ENCODE measurements at regions not wholly inside any gene's neighbourhood (a gene's known extent, or its start where the extent isn't known, plus 50 kb on each side); places are given as distances from the start of the nearest gene placed in this dataset.

GRCh38 chr2:150588506-150588870 is 101.0 kb upstream of the RND3 start:
- ChIA-PET POLR2A (no interaction called here), CTCF (no interaction called here)
- no peaks in the 10 kb centered on the region for H3K4me1 Mint-ChIP-seq (ENCODE audit: low read depth, unreplicated experiment)
- DNase-seq: no peak
- H3K36me3 Mint-ChIP-seq (ENCODE audit: insufficient read depth, unreplicated experiment): no peaks in the 10 kb centered on the region
- Histone ChIP-seq H3K36me3 (ENCODE audit: control insufficient read depth, insufficient read depth, low read length) (no peaks in the 10 kb centered on the region), H3K9me3 (no peaks in the 10 kb centered on the region), H3K4me3 (ENCODE audit: low read depth, low read length) (no peak overlapping the region), H3K4me1 (no peaks in the 10 kb centered on the region; the same call in 1 of the 2 replicates), H3K27me3 (replicated peaks; ENCODE audit: control insufficient read depth, insufficient read depth, low read length) (no peaks in the 10 kb centered on the region)
- no peak overlapping the region for H3K4me3 Mint-ChIP-seq (ENCODE audit: unreplicated experiment)
- TF ChIP-seq, protein P1, sequence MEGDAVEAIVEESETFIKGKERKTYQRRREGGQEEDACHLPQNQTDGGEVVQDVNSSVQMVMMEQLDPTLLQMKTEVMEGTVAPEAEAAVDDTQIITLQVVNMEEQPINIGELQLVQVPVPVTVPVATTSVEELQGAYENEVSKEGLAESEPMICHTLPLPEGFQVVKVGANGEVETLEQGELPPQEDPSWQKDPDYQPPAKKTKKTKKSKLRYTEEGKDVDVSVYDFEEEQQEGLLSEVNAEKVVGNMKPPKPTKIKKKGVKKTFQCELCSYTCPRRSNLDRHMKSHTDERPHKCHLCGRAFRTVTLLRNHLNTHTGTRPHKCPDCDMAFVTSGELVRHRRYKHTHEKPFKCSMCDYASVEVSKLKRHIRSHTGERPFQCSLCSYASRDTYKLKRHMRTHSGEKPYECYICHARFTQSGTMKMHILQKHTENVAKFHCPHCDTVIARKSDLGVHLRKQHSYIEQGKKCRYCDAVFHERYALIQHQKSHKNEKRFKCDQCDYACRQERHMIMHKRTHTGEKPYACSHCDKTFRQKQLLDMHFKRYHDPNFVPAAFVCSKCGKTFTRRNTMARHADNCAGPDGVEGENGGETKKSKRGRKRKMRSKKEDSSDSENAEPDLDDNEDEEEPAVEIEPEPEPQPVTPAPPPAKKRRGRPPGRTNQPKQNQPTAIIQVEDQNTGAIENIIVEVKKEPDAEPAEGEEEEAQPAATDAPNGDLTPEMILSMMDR (IDR thresholded peaks at IDR 0.05; ENCODE audit: insufficient read depth in 1 of 2, low read depth in 1 of 2, low read length in 1 of 2, severe bottlenecking in 1 of 2, unreplicated experiment in 1 of 2): no peak
- no peak overlapping the region for H3K27ac Mint-ChIP-seq (ENCODE audit: unreplicated experiment)
- no peaks in the 10 kb centered on the region for H3K9me3 Mint-ChIP-seq (ENCODE audit: unreplicated experiment)
- intact Hi-C loops (cut with micrococcal nuclease; ENCODE audit: unreplicated experiment): no loop called here
- no TSS peak for BruUV-seq (replicated peaks)
- H3K27me3 Mint-ChIP-seq (ENCODE audit: insufficient read depth, unreplicated experiment): no peaks in the 10 kb centered on the region

GRCh38 chr2:150587547-150588505 is 100.4 kb upstream of the RND3 start:
- POLR2A ChIA-PET: no interaction called here
- Histone ChIP-seq H3K4me3 (ENCODE audit: low read depth, low read length) (no peak overlapping the region), H3K36me3 (ENCODE audit: control insufficient read depth, insufficient read depth, low read length) (no peaks in the 10 kb centered on the region), H3K27me3 (replicated peaks; ENCODE audit: control insufficient read depth, insufficient read depth, low read length) (no peaks in the 10 kb centered on the region), H3K4me1 (no peaks in the 10 kb centered on the region; the same call in 1 of the 2 replicates), H3K9me3 (no peaks in the 10 kb centered on the region)
- Mint-ChIP-seq H3K27me3 (ENCODE audit: insufficient read depth, unreplicated experiment) (no peaks in the 10 kb centered on the region), H3K36me3 (ENCODE audit: insufficient read depth, unreplicated experiment) (no peaks in the 10 kb centered on the region), H3K27ac (ENCODE audit: unreplicated experiment) (no peak overlapping the region), H3K4me3 (ENCODE audit: unreplicated experiment) (no peak overlapping the region), H3K9me3 (ENCODE audit: unreplicated experiment) (no peaks in the 10 kb centered on the region), H3K4me1 (ENCODE audit: low read depth, unreplicated experiment) (no peaks in the 10 kb centered on the region)
- no TSS peak for BruUV-seq (replicated peaks)
- DNase-seq: no peak
- TF ChIP-seq, protein P1 (IDR thresholded peaks at IDR 0.05; ENCODE audit: insufficient read depth in 1 of 2, low read depth in 1 of 2, low read length in 1 of 2, severe bottlenecking in 1 of 2, unreplicated experiment in 1 of 2): no peak
- CTCF ChIA-PET: no interaction called here
- intact Hi-C loops (cut with micrococcal nuclease; ENCODE audit: unreplicated experiment): no loop called here

GRCh38 chr2:150586858-150587257 is 99.4 kb upstream of the RND3 start:
- Mint-ChIP-seq H3K4me3 (ENCODE audit: unreplicated experiment) (no peak overlapping the region), H3K4me1 (ENCODE audit: low read depth, unreplicated experiment) (no peaks in the 10 kb centered on the region), H3K36me3 (ENCODE audit: insufficient read depth, unreplicated experiment) (no peaks in the 10 kb centered on the region), H3K27ac (ENCODE audit: unreplicated experiment) (no peak overlapping the region), H3K27me3 (ENCODE audit: insufficient read depth, unreplicated experiment) (no peaks in the 10 kb centered on the region), H3K9me3 (ENCODE audit: unreplicated experiment) (no peaks in the 10 kb centered on the region)
- intact Hi-C loops (cut with micrococcal nuclease; ENCODE audit: unreplicated experiment): no loop called here
- TF ChIP-seq, protein P1 (IDR thresholded peaks at IDR 0.05; ENCODE audit: insufficient read depth in 1 of 2, low read depth in 1 of 2, low read length in 1 of 2, severe bottlenecking in 1 of 2, unreplicated experiment in 1 of 2): no peak
- POLR2A ChIA-PET: no interaction called here
- no peak for DNase-seq
- CTCF ChIA-PET: interaction anchor here (0.6 kb wide), 1 partner anchor 1898 kb away, joined by 3 read pairs; no protein-coding TSS in a partner anchor
- Histone ChIP-seq H3K36me3 (ENCODE audit: control insufficient read depth, insufficient read depth, low read length) (no peaks in the 10 kb centered on the region), H3K4me3 (ENCODE audit: low read depth, low read length) (no peak overlapping the region), H3K27me3 (replicated peaks; ENCODE audit: control insufficient read depth, insufficient read depth, low read length) (no peaks in the 10 kb centered on the region), H3K4me1 (no peaks in the 10 kb centered on the region; the same call in 1 of the 2 replicates), H3K9me3 (no peaks in the 10 kb centered on the region)
- no TSS peak for BruUV-seq (replicated peaks)
